SK-N-SH (cell line): ENCODE measurements at regions not wholly inside any gene's neighbourhood (a gene's known extent, or its start where the extent isn't known, plus 50 kb on each side); places are given as distances from the start of the nearest gene placed in this dataset.

Source experiments
- CTCF ChIA-PET: fragments of 300-600, 350-600 bp; formaldehyde crosslinking; extraction: SDS; loops from one replicate; lab custom pipeline; 2021; lab: Yijun Ruan, JAX
- POLR2A ChIA-PET: fragments of 350-600 bp; sonication (Branson Sonifier 250); formaldehyde crosslinking; extraction: SDS; loops from one replicate; lab custom pipeline; 2020; ENCODE audit warnings: antibody characterized with exemption, inconsistent platforms; lab: Yijun Ruan, JAX
- DNase-seq: peaks from one replicate; pipeline ENCODE4 v3.0.0; 2012
- H2AFZ ChIP-seq: fragments of 200-600 bp; sonication (generic); 2 replicates; pipeline ENCODE4 v1.8.1; 2016; ENCODE audit warnings: antibody characterized with exemption, mild to moderate bottlenecking, low read depth
- H3F3A ChIP-seq: fragments of 200-600 bp; sonication (generic); replicated peaks from 2 replicates; pipeline ENCODE3; 2016; ENCODE audit warnings: antibody characterized with exemption, mild to moderate bottlenecking; ENCODE audit not compliant: insufficient read depth
- H3K27ac ChIP-seq, 2 experiments: fragments of 200-500 bp in 1 of 2; fragments of 200-600 bp in 1 of 2; sonication (Bioruptor generic) in 1 of 2; sonication (generic), shearing (Covaris generic) in 1 of 2; 2 replicates each; pipeline versions ENCODE4 v1.5.1 to v1.6.1; 2014 to 2016; ENCODE audit warnings: low read depth in 2 of 2, inconsistent platforms in 1 of 2, low read length in 1 of 2, mild to moderate bottlenecking in 1 of 2, mixed read lengths in 1 of 2
- H3K27me3 ChIP-seq: fragments of 200-600 bp; sonication (generic), shearing (Covaris generic); 2 replicates; pipeline ENCODE4 v1.6.1; 2016; ENCODE audit warnings: mixed run types; ENCODE audit not compliant: insufficient read depth
- H3K36me3 ChIP-seq, 2 experiments: fragments of 200-500 bp in 1 of 2; fragments of 200-600 bp in 1 of 2; sonication (Bioruptor generic) in 1 of 2; sonication (generic) in 1 of 2; replicated peaks in 1 of 2; 2 replicates each; pipeline versions ENCODE3 to v1.5.1; 2014 to 2016; ENCODE audit warnings: low read length in 1 of 2, mild to moderate bottlenecking in 1 of 2; ENCODE audit not compliant: insufficient read depth in 2 of 2, control insufficient read depth in 1 of 2
- H3K4me1 ChIP-seq, 2 experiments: fragments of 200-500 bp in 1 of 2; fragments of 200-600 bp in 1 of 2; sonication (Bioruptor generic) in 1 of 2; sonication (generic), shearing (Covaris generic) in 1 of 2; 2 replicates each; pipeline versions ENCODE4 v1.5.1 to v1.6.1; 2014 to 2016; ENCODE audit warnings: low read depth in 1 of 2, low read length in 1 of 2, mixed run types in 1 of 2; ENCODE audit not compliant: insufficient read depth in 2 of 2, control insufficient read depth in 1 of 2
- H3K4me2 ChIP-seq: fragments of 200-600 bp; sonication (generic), shearing (Covaris generic); 2 replicates; pipeline ENCODE4 v1.6.1; 2017; ENCODE audit warnings: mixed run types
- H3K4me3 ChIP-seq, 2 experiments: fragments of 200-500 bp in 1 of 2; fragments of 200-600 bp in 1 of 2; sonication (Bioruptor generic) in 1 of 2; sonication (generic), shearing (Covaris generic) in 1 of 2; 2 replicates each; pipeline versions ENCODE4 v1.5.1 to v1.8.1; 2014 to 2016; ENCODE audit warnings: low read depth in 2 of 2, inconsistent platforms in 1 of 2, low read length in 1 of 2, mild to moderate bottlenecking in 1 of 2, mixed read lengths in 1 of 2, moderate library complexity in 1 of 2
- H3K79me2 ChIP-seq: fragments of 200-600 bp; sonication (generic); 2 replicates; pipeline ENCODE4 v1.8.1; 2017; ENCODE audit warnings: mild to moderate bottlenecking; ENCODE audit not compliant: insufficient read depth
- H3K9ac ChIP-seq: fragments of 200-600 bp; sonication (generic); 2 replicates; pipeline ENCODE4 v1.6.1; 2017; ENCODE audit warnings: mixed run types
- H3K9me2 ChIP-seq: fragments of 200-600 bp; sonication (generic); 2 replicates; pipeline ENCODE4 v1.6.1; 2017; ENCODE audit warnings: mixed run types
- H3K9me3 ChIP-seq: fragments of 200-600 bp; sonication (generic); 2 replicates; pipeline ENCODE4 v1.6.1; 2017; ENCODE audit warnings: mixed run types, mild to moderate bottlenecking, moderate library complexity
- H4K20me1 ChIP-seq: fragments of 200-600 bp; sonication (generic); 2 replicates; pipeline ENCODE4 v1.6.1; 2017; ENCODE audit warnings: mild to moderate bottlenecking, mixed run types; ENCODE audit not compliant: insufficient read depth
- CHD2 ChIP-seq: fragments of 150-350 bp; IDR thresholded peaks from 2 replicates; pipeline ENCODE4 v1.6.1; 2018; ENCODE audit warnings: low read length; ENCODE audit not compliant: partially characterized antibody
- CTCF ChIP-seq: fragments of 200-600 bp; sonication (generic); IDR thresholded peaks from 2 replicates; pipeline ENCODE4 v1.6.1; 2017; ENCODE audit warnings: antibody characterized with exemption, mild to moderate bottlenecking, moderate library complexity
- EP300 ChIP-seq, 2 experiments: IDR thresholded peaks; 2 replicates each; pipeline versions ENCODE4 v1.4.0 to v1.6.1; 2012; ENCODE audit warnings: borderline replicate concordance in 1 of 2, low read depth in 1 of 2, low read length in 1 of 2
- JUND ChIP-seq: IDR thresholded peaks from 2 replicates; pipeline ENCODE4 v1.4.0; 2012
- MAX ChIP-seq: IDR thresholded peaks from 2 replicates; pipeline ENCODE4 v1.4.0; 2012; ENCODE audit warnings: low read depth
- MXI1 ChIP-seq: IDR thresholded peaks from 2 replicates; pipeline ENCODE4 v1.6.1; 2012; ENCODE audit warnings: mild to moderate bottlenecking, low read depth, low read length, improper control_type of control experiment
- RAD21 ChIP-seq: IDR thresholded peaks from 2 replicates; pipeline ENCODE4 v1.6.1; 2012; ENCODE audit warnings: mild to moderate bottlenecking, low read length
- RFX5 ChIP-seq: IDR thresholded peaks from 2 replicates; pipeline ENCODE4 v1.6.1; 2012; ENCODE audit warnings: mild to moderate bottlenecking, improper control_type of control experiment, low read length
- SMC3 ChIP-seq: IDR thresholded peaks from 2 replicates; pipeline ENCODE4 v1.6.1; 2012; ENCODE audit warnings: low read depth, low read length, improper control_type of control experiment
- TCF12 ChIP-seq: IDR thresholded peaks from 2 replicates; pipeline ENCODE4 v1.4.0; 2012
- WGBS: methylation state at CpG from one replicate; pipeline ENCODE4 v1.1.6; 2017; ENCODE audit warnings: low lambda C conversion rate; 5-methylcytosine and 5-hydroxymethylcytosine counted together

- CTCF ChIA-PET, result interaction anchor here (1.1 to 3.0 kb wide), 2 partner anchors 12 to 32 kb away, joined by 3 to 6 read pairs; no protein-coding TSS in a partner anchor
- POLR2A ChIA-PET, result no interaction called here
- no peaks in the 10 kb centered on the region for H3K27me3 ChIP-seq
- H3K4me3 ChIP-seq, result no peak overlapping the region
- WGBS, result 57% methylated on average over 2 of the region's 2 CpGs
- H3F3A ChIP-seq, result no peaks in the 10 kb centered on the region
- H4K20me1 ChIP-seq, result no peaks in the 10 kb centered on the region
- H3K79me2 ChIP-seq, result no peaks in the 10 kb centered on the region
- no peaks in the 10 kb centered on the region for H3K9me3 ChIP-seq
- no peak overlapping the region for H3K27ac ChIP-seq
- DNase-seq, result no peak
- no peaks in the 10 kb centered on the region for H3K36me3 ChIP-seq
- H3K4me2 ChIP-seq, result no peak overlapping the region
- H3K9me2 ChIP-seq, result no peaks in the 10 kb centered on the region
- TF ChIP-seq CTCF (no peak), TCF12 (no peak), SMC3 (no peak), JUND (no peak)
- H2AFZ ChIP-seq, result no peak overlapping the region
- no peak overlapping the region for H3K9ac ChIP-seq
- peaks cover 0 to 6% of the 10 kb centered on the region in 2 experiments; a peak in 2 of 4 replicates for H3K4me1 ChIP-seq
Observed at GRCh38 chr4:126572264-126572663, 1060.5 kb upstream of the INTU start.

GRCh38 chr4:126582737-126583136, 1050.0 kb upstream of the INTU start:
- Histone ChIP-seq H4K20me1 (no peaks in the 10 kb centered on the region), H3K36me3 (no peaks in the 10 kb centered on the region), H2AFZ (no peak overlapping the region), H3K4me2 (no peak overlapping the region), H3K27me3 (no peaks in the 10 kb centered on the region), H3K4me3 (no peak overlapping the region), H3K9ac (no peak overlapping the region), H3K4me1 (no peaks in the 10 kb centered on the region), H3K79me2 (no peaks in the 10 kb centered on the region), H3K9me3 (peaks cover 3% of the 10 kb centered on the region; the same call in 1 of the 2 replicates)
- CTCF ChIA-PET, result interaction anchor here (0.9 to 2.0 kb wide), 6 partner anchors 9 to 1269 kb away, joined by 3 to 7 read pairs (median 4); no protein-coding TSS in a partner anchor
- whole genome bisulfite sequencing, result no CpG with 5 or more reads among the region's 2 CpGs
- POLR2A ChIA-PET, result no interaction called here
- TF ChIP-seq RFX5, result no peak
- peak; percentile 35 for TF ChIP-seq RAD21
- TF ChIP-seq, all 33 proteins: peak for 1
- Histone ChIP-seq H3F3A (no peaks in the 10 kb centered on the region), H3K9me2 (no peaks in the 10 kb centered on the region), H3K27ac (no peak overlapping the region)
- no peak for DNase-seq

- Histone ChIP-seq H3F3A (no peaks in the 10 kb centered on the region), H3K4me3 (no peak overlapping the region), H3K9me3 (peaks cover 3% of the 10 kb centered on the region; the same call in 1 of the 2 replicates), H3K27ac (no peak overlapping the region), H3K4me1 (no peaks in the 10 kb centered on the region), H3K27me3 (no peaks in the 10 kb centered on the region), H3K36me3 (no peaks in the 10 kb centered on the region), H3K4me2 (no peak overlapping the region), H3K79me2 (no peaks in the 10 kb centered on the region), H2AFZ (no peak overlapping the region), H4K20me1 (no peaks in the 10 kb centered on the region), H3K9me2 (no peaks in the 10 kb centered on the region), H3K9ac (no peak overlapping the region)
- ChIA-PET POLR2A (no interaction called here), CTCF (interaction anchor here (0.8 to 2.0 kb wide), 12 partner anchors 9 to 1270 kb away, joined by 3 to 7 read pairs (median 4); no protein-coding TSS in a partner anchor)
- TF ChIP-seq CTCF (peak; percentile 31; the same call in 1 of the 2 replicates), RAD21 (peak; percentile 68), EP300 (IDR thresholded peaks at IDR 0.05; ENCODE audit: borderline replicate concordance in 1 of 2, low read depth in 1 of 2, low read length in 1 of 2) (no peak), MAX (no peak), SMC3 (peak; percentile 14; the same call in 1 of the 2 replicates), MXI1 (no peak), CHD2 (no peak)
- no peak for DNase-seq
- no CpG with 5 or more reads among the region's 1 CpG for WGBS
Observed at GRCh38 chr4:126583509-126583908, 1049.2 kb upstream of the INTU start.
